ENCODE measurements at regions not wholly inside any gene's neighbourhood (a gene's known extent, or its start where the extent isn't known, plus 50 kb on each side); places are given as distances from the start of the nearest gene placed in this dataset.
"Not testable (repeated sequence)": the region's sequence is repeated elsewhere in the genome, so short reads cannot be mapped to it uniquely, and the experiment has no call there.

- DNase-seq; H3K79me2 ChIP-seq (ENCODE audit: insufficient read depth, low read length); H3K9ac ChIP-seq (ENCODE audit: insufficient read depth, low read length, poor library complexity, severe bottlenecking); H3K27me3 ChIP-seq (ENCODE audit: control insufficient read depth in 2 of 2, insufficient read depth in 2 of 2, low read length in 2 of 2); H4K20me1 ChIP-seq (ENCODE audit: insufficient read depth, low read length); H3K9me3 ChIP-seq (replicated peaks in 1 of 2; ENCODE audit: control insufficient read depth in 1 of 2, insufficient read depth in 1 of 2, low read length in 2 of 2); H3K27ac ChIP-seq (ENCODE audit: low read depth in 1 of 2, low read length in 2 of 2); H3K4me1 ChIP-seq (ENCODE audit: control insufficient read depth in 1 of 2, insufficient read depth in 2 of 2, low read length in 2 of 2); H3K27me3 Mint-ChIP-seq (ENCODE audit: low read depth in 3 of 3); H3K4me3 Mint-ChIP-seq; H3K4me2 ChIP-seq (replicated peaks; ENCODE audit: extremely low read depth, low read length, poor library complexity, severe bottlenecking); H3K36me3 ChIP-seq (replicated peaks in 1 of 2; ENCODE audit: control insufficient read depth in 1 of 2, insufficient read depth in 2 of 2, low read length in 2 of 2); H3K4me1 Mint-ChIP-seq; H3K36me3 Mint-ChIP-seq; H3K27ac Mint-ChIP-seq; H3K4me3 ChIP-seq (replicated peaks in 1 of 3; ENCODE audit: low read depth in 2 of 3, low read length in 3 of 3); intact Hi-C loops (cut with micrococcal nuclease); H2AFZ ChIP-seq (ENCODE audit: insufficient read depth, low read depth, low read length, poor library complexity, severe bottlenecking): not testable (repeated sequence)
- 60% methylated on average over 1 of the region's 1 CpG for WGBS (ENCODE audit: insufficient coverage)
- peaks cover 5 to 23% (median 11%) of the 10 kb centered on the region in 7 donors for H3K9me3 Mint-ChIP-seq
Observed at GRCh38 chr5:99510237-99510866, 581.5 kb upstream of the CHD1 start.

- H3K27me3 Mint-ChIP-seq (ENCODE audit: low read depth in 3 of 3); H3K4me1 ChIP-seq (ENCODE audit: control insufficient read depth in 1 of 2, insufficient read depth in 2 of 2, low read length in 2 of 2); H3K4me2 ChIP-seq (replicated peaks; ENCODE audit: extremely low read depth, low read length, poor library complexity, severe bottlenecking); DNase-seq; H3K4me3 ChIP-seq (replicated peaks in 1 of 3; ENCODE audit: low read depth in 2 of 3, low read length in 3 of 3); H3K27ac Mint-ChIP-seq; H3K4me3 Mint-ChIP-seq; H3K9me3 ChIP-seq (replicated peaks in 1 of 2; ENCODE audit: control insufficient read depth in 1 of 2, insufficient read depth in 1 of 2, low read length in 2 of 2); intact Hi-C loops (cut with micrococcal nuclease); H3K4me1 Mint-ChIP-seq; H4K20me1 ChIP-seq (ENCODE audit: insufficient read depth, low read length); H3K9ac ChIP-seq (ENCODE audit: insufficient read depth, low read length, poor library complexity, severe bottlenecking); H3K27me3 ChIP-seq (ENCODE audit: control insufficient read depth in 2 of 2, insufficient read depth in 2 of 2, low read length in 2 of 2); H3K79me2 ChIP-seq (ENCODE audit: insufficient read depth, low read length); H3K27ac ChIP-seq (ENCODE audit: low read depth in 1 of 2, low read length in 2 of 2); H2AFZ ChIP-seq (ENCODE audit: insufficient read depth, low read depth, low read length, poor library complexity, severe bottlenecking); H3K36me3 Mint-ChIP-seq; H3K36me3 ChIP-seq (replicated peaks in 1 of 2; ENCODE audit: control insufficient read depth in 1 of 2, insufficient read depth in 2 of 2, low read length in 2 of 2): not testable (repeated sequence)
- 100% methylated on average over 3 of the region's 9 CpGs for WGBS (ENCODE audit: insufficient coverage)
- peaks cover 5 to 20% (median 13%) of the 10 kb centered on the region in 7 donors for H3K9me3 Mint-ChIP-seq
Observed at GRCh38 chr5:99509064-99509463, 580.3 kb upstream of the CHD1 start.

- H3K79me2 ChIP-seq (ENCODE audit: insufficient read depth, low read length); H3K27me3 Mint-ChIP-seq (ENCODE audit: low read depth in 3 of 3); H3K36me3 Mint-ChIP-seq; H3K9ac ChIP-seq (ENCODE audit: insufficient read depth, low read length, poor library complexity, severe bottlenecking); H3K4me2 ChIP-seq (replicated peaks; ENCODE audit: extremely low read depth, low read length, poor library complexity, severe bottlenecking); DNase-seq; H3K4me1 Mint-ChIP-seq; intact Hi-C loops (cut with micrococcal nuclease); H3K4me1 ChIP-seq (ENCODE audit: control insufficient read depth in 1 of 2, insufficient read depth in 2 of 2, low read length in 2 of 2); H3K9me3 ChIP-seq (replicated peaks in 1 of 2; ENCODE audit: control insufficient read depth in 1 of 2, insufficient read depth in 1 of 2, low read length in 2 of 2); H3K4me3 ChIP-seq (replicated peaks in 1 of 3; ENCODE audit: low read depth in 2 of 3, low read length in 3 of 3); H3K9me3 Mint-ChIP-seq; H2AFZ ChIP-seq (ENCODE audit: insufficient read depth, low read depth, low read length, poor library complexity, severe bottlenecking); H3K27me3 ChIP-seq (ENCODE audit: control insufficient read depth in 2 of 2, insufficient read depth in 2 of 2, low read length in 2 of 2); H3K27ac Mint-ChIP-seq; H4K20me1 ChIP-seq (ENCODE audit: insufficient read depth, low read length); H3K27ac ChIP-seq (ENCODE audit: low read depth in 1 of 2, low read length in 2 of 2); H3K36me3 ChIP-seq (replicated peaks in 1 of 2; ENCODE audit: control insufficient read depth in 1 of 2, insufficient read depth in 2 of 2, low read length in 2 of 2); H3K4me3 Mint-ChIP-seq: not testable (repeated sequence)
- WGBS (ENCODE audit: insufficient coverage) = no CpG with 5 or more reads among the region's 4 CpGs
Observed at GRCh38 chr5:99495456-99495855, 566.6 kb upstream of the CHD1 start.

- H3K27me3 ChIP-seq (ENCODE audit: control insufficient read depth in 2 of 2, insufficient read depth in 2 of 2, low read length in 2 of 2); H3K9ac ChIP-seq (ENCODE audit: insufficient read depth, low read length, poor library complexity, severe bottlenecking); H2AFZ ChIP-seq (ENCODE audit: insufficient read depth, low read depth, low read length, poor library complexity, severe bottlenecking); H3K36me3 Mint-ChIP-seq; H3K27me3 Mint-ChIP-seq (ENCODE audit: low read depth in 3 of 3); H3K4me3 ChIP-seq (replicated peaks in 1 of 3; ENCODE audit: low read depth in 2 of 3, low read length in 3 of 3); H3K4me3 Mint-ChIP-seq; H3K79me2 ChIP-seq (ENCODE audit: insufficient read depth, low read length); H3K9me3 ChIP-seq (replicated peaks in 1 of 2; ENCODE audit: control insufficient read depth in 1 of 2, insufficient read depth in 1 of 2, low read length in 2 of 2); H3K4me1 Mint-ChIP-seq; H3K9me3 Mint-ChIP-seq; H4K20me1 ChIP-seq (ENCODE audit: insufficient read depth, low read length); DNase-seq; H3K27ac ChIP-seq (ENCODE audit: low read depth in 1 of 2, low read length in 2 of 2); H3K27ac Mint-ChIP-seq; intact Hi-C loops (cut with micrococcal nuclease); H3K4me2 ChIP-seq (replicated peaks; ENCODE audit: extremely low read depth, low read length, poor library complexity, severe bottlenecking); H3K4me1 ChIP-seq (ENCODE audit: control insufficient read depth in 1 of 2, insufficient read depth in 2 of 2, low read length in 2 of 2); H3K36me3 ChIP-seq (replicated peaks in 1 of 2; ENCODE audit: control insufficient read depth in 1 of 2, insufficient read depth in 2 of 2, low read length in 2 of 2): not testable (repeated sequence)
- no CpG with 5 or more reads among the region's 2 CpGs for WGBS (ENCODE audit: insufficient coverage)
Observed at GRCh38 chr5:99478450-99478849, 549.6 kb upstream of the CHD1 start.
